Suprapubic skin (tissue), 4 donors: ENCODE measurements at regions not wholly inside any gene's neighbourhood (a gene's known extent, or its start where the extent isn't known, plus 50 kb on each side); places are given as distances from the start of the nearest gene placed in this dataset.

Source experiments
- DNase-seq, 2 donors: peaks; one replicate each; pipeline ENCODE4 v3.0.0-alpha.2; 2019; ENCODE audit warnings: low spot score in 2 of 2
- H3K27ac ChIP-seq: fragments of 200-600 bp; sonication (generic); one replicate; pipeline ENCODE4 v1.5.1; 2019
- H3K27me3 ChIP-seq: fragments of 200-600 bp; sonication (generic); one replicate; pipeline ENCODE4 v1.5.1; 2019
- H3K36me3 ChIP-seq: fragments of 200-600 bp; sonication (generic); one replicate; pipeline ENCODE4 v1.5.1; 2019
- H3K4me1 ChIP-seq: fragments of 200-600 bp; sonication (generic); one replicate; pipeline ENCODE4 v1.5.1; 2019
- H3K4me3 ChIP-seq: fragments of 200-600 bp; sonication (generic); one replicate; pipeline ENCODE4 v1.5.1; 2019; ENCODE audit warnings: mild to moderate bottlenecking
- H3K9me3 ChIP-seq: fragments of 200-600 bp; sonication (generic); one replicate; pipeline ENCODE4 v1.5.1; 2019
- EP300 ChIP-seq: sonication (generic); formaldehyde crosslinking; IDR thresholded peaks from one replicate; pipeline ENCODE4 v1.6.1; 2017; ENCODE audit warnings: antibody characterized with exemption
- POLR2A ChIP-seq, 2 donors: fragments of 450-650 bp; IDR thresholded peaks; one replicate each; pipeline ENCODE4 v1.6.1; 2017; ENCODE audit warnings: antibody characterized with exemption in 2 of 2, mild to moderate bottlenecking in 2 of 2, moderate library complexity in 2 of 2
- POLR2AphosphoS5 ChIP-seq, 3 donors: sonication (generic); formaldehyde crosslinking; IDR thresholded peaks; one replicate each; pipeline ENCODE4 v1.6.1; 2017; ENCODE audit warnings: antibody characterized with exemption in 3 of 3
- WGBS: methylation state at CpG from one replicate; pipeline ENCODE4 v1.1.5; 2018; 5-methylcytosine and 5-hydroxymethylcytosine counted together
- TF ChIP-seq, protein P1 (sequence below), 2 donors: fragments of 200-600 bp in 1 of 2; fragments of 450-650 bp in 1 of 2; sonication (generic) in 1 of 2; IDR thresholded peaks; one replicate each; pipeline ENCODE4 v1.5.1; 2016 to 2019; ENCODE audit warnings: antibody characterized with exemption in 2 of 2, mild to moderate bottlenecking in 1 of 2, moderate library complexity in 1 of 2

DNA sequence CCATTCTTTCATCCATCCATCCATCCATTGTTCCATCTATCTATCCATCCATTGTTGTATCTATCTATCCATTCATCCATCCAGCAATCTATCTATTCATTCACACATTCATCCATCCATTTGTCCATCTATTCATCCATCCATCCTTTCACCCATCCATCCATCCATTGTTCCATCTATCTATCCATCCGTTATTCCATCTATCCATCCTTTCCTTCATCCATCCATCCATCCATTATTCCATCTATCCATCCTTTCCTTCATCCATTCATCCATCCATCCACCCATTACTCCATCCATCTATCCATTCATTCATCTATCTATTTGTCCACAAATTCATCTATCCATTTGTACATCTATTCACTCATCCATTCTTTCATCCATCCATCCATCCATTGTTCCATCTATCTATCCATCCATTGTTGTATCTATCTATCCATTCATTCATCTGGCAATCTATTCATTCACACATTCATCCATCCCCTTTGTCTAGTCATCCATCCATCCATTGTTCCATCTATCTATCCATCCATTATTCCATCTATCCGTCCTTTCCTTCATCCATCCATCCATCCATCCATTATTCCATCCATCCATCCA lies 65.9 kb upstream of the ANO1 start:
- TF ChIP-seq POLR2AphosphoS5 (IDR thresholded peaks at IDR 0.05) (no peak), POLR2A (IDR thresholded peaks at IDR 0.05) (no peak), EP300 (no peak)
- TF ChIP-seq, protein P1, sequence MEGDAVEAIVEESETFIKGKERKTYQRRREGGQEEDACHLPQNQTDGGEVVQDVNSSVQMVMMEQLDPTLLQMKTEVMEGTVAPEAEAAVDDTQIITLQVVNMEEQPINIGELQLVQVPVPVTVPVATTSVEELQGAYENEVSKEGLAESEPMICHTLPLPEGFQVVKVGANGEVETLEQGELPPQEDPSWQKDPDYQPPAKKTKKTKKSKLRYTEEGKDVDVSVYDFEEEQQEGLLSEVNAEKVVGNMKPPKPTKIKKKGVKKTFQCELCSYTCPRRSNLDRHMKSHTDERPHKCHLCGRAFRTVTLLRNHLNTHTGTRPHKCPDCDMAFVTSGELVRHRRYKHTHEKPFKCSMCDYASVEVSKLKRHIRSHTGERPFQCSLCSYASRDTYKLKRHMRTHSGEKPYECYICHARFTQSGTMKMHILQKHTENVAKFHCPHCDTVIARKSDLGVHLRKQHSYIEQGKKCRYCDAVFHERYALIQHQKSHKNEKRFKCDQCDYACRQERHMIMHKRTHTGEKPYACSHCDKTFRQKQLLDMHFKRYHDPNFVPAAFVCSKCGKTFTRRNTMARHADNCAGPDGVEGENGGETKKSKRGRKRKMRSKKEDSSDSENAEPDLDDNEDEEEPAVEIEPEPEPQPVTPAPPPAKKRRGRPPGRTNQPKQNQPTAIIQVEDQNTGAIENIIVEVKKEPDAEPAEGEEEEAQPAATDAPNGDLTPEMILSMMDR (IDR thresholded peaks at IDR 0.05), result no peak
- H3K9me3 ChIP-seq, result no peaks in the 10 kb centered on the region
- no peaks in the 10 kb centered on the region for H3K4me1 ChIP-seq
- no peaks in the 10 kb centered on the region for H3K36me3 ChIP-seq
- 82% methylated on average over 2 of the region's 2 CpGs for WGBS
- no peak overlapping the region for H3K4me3 ChIP-seq
- peaks cover 18% of the 10 kb centered on the region for H3K27me3 ChIP-seq
- H3K27ac ChIP-seq, result no peak overlapping the region
- DNase-seq, result no peak

DNA sequence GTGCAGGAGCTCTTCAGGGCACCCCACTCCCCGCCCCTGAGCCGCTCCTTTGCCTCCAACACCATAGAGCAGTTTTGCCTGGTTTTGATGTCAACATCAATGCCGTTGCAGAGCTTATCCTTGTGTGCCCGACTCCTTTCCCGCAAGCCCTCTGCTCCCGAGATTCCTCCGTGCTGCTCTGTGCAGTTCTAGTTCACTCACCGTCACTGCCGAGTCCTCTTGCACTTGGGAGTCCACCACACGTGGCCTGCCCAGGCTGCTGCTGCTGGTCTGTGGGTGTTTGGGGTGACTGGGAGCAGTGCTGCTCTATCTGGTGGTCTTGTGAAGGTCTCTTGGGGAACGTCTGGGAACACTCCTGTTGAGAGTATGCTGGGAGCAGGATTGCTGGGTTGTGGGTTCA lies 63.8 kb upstream of the ANO1 start:
- no peak for TF ChIP-seq POLR2A (IDR thresholded peaks at IDR 0.05)
- TF ChIP-seq, protein P1 (IDR thresholded peaks at IDR 0.05), result no peak
- TF ChIP-seq EP300, result no peak
- no peak for DNase-seq
- WGBS, result 80% methylated on average over 10 of the region's 11 CpGs
- Histone ChIP-seq H3K27ac (no peak overlapping the region), H3K27me3 (peaks cover 18% of the 10 kb centered on the region), H3K9me3 (no peaks in the 10 kb centered on the region), H3K4me1 (no peaks in the 10 kb centered on the region), H3K36me3 (no peaks in the 10 kb centered on the region), H3K4me3 (no peak overlapping the region)

DNA sequence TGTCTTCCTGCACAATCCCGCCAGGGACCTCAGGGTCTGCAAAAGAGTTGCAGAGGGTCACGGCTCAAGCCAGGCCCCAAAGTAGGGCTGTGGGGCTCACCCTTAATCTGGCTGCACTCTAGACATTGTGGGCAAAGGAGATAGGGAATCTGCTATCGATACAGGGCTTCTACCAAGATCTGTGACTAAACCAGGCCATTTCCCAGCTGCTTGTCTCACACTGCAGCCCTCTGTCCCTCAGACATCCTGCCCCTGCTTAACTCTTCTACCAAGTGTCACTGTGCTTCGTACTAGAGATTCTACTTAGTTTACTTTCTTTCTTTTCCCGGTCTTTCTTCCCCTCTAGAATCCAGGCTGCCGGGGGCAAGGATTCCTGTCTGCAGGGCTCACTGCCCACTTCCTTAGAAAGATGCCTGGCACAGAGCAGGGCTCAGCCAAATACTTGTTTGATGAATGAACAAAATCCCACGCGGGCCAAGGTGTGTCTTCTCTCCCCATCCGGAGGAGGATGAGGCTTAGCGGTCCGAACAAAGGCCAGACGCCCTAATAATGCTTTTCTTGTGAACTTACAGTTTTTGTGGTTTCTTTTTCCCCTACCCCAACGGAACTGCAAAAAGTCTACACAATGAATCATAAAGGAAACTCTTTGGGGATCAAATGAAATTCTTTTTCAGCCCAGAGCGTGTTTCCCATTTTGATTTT lies 61.3 kb upstream of the ANO1 start:
- Histone ChIP-seq H3K4me3 (no peak overlapping the region), H3K9me3 (no peaks in the 10 kb centered on the region), H3K27ac (no peak overlapping the region), H3K36me3 (no peaks in the 10 kb centered on the region), H3K4me1 (peaks cover 8% of the 10 kb centered on the region), H3K27me3 (peaks cover 6% of the 10 kb centered on the region)
- DNase-seq, result no peak
- WGBS, result 46% methylated on average over 13 of the region's 14 CpGs
- no peak for TF ChIP-seq EP300
- TF ChIP-seq POLR2AphosphoS5 (IDR thresholded peaks at IDR 0.05), result no peak
- TF ChIP-seq, protein P1 (IDR thresholded peaks at IDR 0.05), result no peak
- TF ChIP-seq POLR2A (IDR thresholded peaks at IDR 0.05), result no peak

DNA sequence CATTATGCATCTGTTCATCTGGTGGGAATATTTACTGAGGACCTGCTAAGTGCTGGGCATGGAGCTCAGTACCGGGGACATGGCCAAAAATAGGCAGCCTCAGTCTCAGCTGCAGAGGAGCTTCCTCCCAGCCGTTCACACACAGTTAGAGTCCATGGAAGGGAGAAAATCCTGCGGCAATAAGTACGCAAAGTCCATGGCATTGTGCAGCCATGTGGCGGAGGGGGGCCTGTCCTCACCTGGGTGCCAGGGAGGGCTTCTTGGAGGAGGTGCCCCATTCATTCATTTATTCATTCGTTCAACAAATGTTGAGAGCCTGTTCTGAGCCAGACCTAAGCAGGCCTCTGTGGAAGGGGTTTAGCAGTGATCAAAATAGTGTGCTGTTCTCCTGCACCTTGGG lies 59.3 kb upstream of the ANO1 start:
- no peaks in the 10 kb centered on the region for H3K36me3 ChIP-seq
- H3K4me3 ChIP-seq, result no peak overlapping the region
- peaks cover 6% of the 10 kb centered on the region for H3K27me3 ChIP-seq
- WGBS, result 90% methylated on average over 6 of the region's 6 CpGs
- TF ChIP-seq EP300, result no peak
- TF ChIP-seq, protein P1 (IDR thresholded peaks at IDR 0.05), result no peak
- no peak for TF ChIP-seq POLR2A (IDR thresholded peaks at IDR 0.05)
- no peak for TF ChIP-seq POLR2AphosphoS5 (IDR thresholded peaks at IDR 0.05)
- no peak for DNase-seq
- peaks cover 8% of the 10 kb centered on the region for H3K4me1 ChIP-seq
- H3K9me3 ChIP-seq, result no peaks in the 10 kb centered on the region
- H3K27ac ChIP-seq, result no peak overlapping the region

DNA sequence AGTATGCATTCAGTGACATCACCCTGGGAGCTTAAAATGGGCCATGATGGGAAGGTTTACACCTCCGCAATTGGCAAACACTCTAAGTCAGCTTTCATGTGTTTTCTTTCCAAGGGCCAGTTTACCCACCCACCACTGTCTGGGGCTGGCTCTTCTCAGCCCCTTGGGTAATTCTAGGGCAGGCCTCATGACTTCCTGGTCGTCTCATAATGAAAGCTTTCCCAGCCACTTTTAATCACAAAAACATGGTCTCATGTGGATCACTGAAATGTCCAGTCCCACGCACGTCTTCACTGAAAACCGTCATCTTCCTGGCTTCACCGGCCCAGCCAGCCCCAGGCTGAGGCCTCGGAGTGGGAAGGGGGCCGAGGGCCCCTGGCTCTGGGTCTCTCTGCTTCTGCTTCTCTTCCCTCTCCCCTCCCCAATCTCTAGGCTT lies 58.5 kb upstream of the ANO1 start:
- peak overlapping the region; percentile 51 for H3K27ac ChIP-seq
- DNase-seq, result peak in 1 of 2 donors; percentile 44

More for the DNA sequence above, 58.5 kb upstream of the ANO1 start:
- H3K4me3 ChIP-seq, result no peak overlapping the region
- H3K4me1 ChIP-seq, result peaks cover 8% of the 10 kb centered on the region
- H3K9me3 ChIP-seq, result no peaks in the 10 kb centered on the region
- no peak for TF ChIP-seq POLR2A (IDR thresholded peaks at IDR 0.05)
- TF ChIP-seq EP300, result no peak
- TF ChIP-seq, protein P1 (IDR thresholded peaks at IDR 0.05), result no peak
- no peak for TF ChIP-seq POLR2AphosphoS5 (IDR thresholded peaks at IDR 0.05)
- WGBS, result 59% methylated on average over 8 of the region's 8 CpGs
- H3K27me3 ChIP-seq, result peaks cover 6% of the 10 kb centered on the region
- H3K36me3 ChIP-seq, result no peaks in the 10 kb centered on the region
